ENCODE measurements at regions not wholly inside any gene's neighbourhood (a gene's known extent, or its start where the extent isn't known, plus 50 kb on each side); places are given as distances from the start of the nearest gene placed in this dataset.
A peak's percentile ranks its signal among the peaks of the same experiment; 100 is the strongest.

DNA sequence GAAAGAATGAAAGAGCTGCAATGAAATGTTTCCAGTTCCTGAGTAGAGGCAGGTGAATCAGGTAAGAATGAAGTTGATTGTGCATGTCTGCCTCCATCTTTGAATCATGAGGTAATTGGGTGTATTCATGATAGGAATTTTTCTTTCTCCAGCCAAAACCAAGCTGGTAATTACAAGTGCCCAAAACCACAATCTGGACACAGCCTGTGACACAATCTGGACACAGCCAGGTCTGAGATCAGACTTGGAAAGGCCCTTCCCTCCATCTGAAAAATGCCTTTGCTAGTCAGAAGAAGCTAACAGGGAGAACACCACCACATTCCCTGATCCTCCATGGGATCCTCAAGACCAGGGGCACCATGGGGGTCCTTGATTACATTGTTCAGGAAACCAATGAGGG, 338.5 kb upstream of the THBS1 start:
- intact Hi-C loops (cut with DNase I; ENCODE audit: low total_unique reads): no loop called here
- no peak overlapping the region for H3K4me3 ChIP-seq (ENCODE audit: low read depth, poor library complexity, severe bottlenecking)
- no peak for TF ChIP-seq POLR2A (IDR thresholded peaks at IDR 0.05)
- TF ChIP-seq, protein P1, sequence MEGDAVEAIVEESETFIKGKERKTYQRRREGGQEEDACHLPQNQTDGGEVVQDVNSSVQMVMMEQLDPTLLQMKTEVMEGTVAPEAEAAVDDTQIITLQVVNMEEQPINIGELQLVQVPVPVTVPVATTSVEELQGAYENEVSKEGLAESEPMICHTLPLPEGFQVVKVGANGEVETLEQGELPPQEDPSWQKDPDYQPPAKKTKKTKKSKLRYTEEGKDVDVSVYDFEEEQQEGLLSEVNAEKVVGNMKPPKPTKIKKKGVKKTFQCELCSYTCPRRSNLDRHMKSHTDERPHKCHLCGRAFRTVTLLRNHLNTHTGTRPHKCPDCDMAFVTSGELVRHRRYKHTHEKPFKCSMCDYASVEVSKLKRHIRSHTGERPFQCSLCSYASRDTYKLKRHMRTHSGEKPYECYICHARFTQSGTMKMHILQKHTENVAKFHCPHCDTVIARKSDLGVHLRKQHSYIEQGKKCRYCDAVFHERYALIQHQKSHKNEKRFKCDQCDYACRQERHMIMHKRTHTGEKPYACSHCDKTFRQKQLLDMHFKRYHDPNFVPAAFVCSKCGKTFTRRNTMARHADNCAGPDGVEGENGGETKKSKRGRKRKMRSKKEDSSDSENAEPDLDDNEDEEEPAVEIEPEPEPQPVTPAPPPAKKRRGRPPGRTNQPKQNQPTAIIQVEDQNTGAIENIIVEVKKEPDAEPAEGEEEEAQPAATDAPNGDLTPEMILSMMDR (IDR thresholded peaks at IDR 0.05): no peak
- peak in 1 of 2 donors; percentile 24 for DNase-seq (ENCODE audit: low spot score in 2 of 2)

DNA sequence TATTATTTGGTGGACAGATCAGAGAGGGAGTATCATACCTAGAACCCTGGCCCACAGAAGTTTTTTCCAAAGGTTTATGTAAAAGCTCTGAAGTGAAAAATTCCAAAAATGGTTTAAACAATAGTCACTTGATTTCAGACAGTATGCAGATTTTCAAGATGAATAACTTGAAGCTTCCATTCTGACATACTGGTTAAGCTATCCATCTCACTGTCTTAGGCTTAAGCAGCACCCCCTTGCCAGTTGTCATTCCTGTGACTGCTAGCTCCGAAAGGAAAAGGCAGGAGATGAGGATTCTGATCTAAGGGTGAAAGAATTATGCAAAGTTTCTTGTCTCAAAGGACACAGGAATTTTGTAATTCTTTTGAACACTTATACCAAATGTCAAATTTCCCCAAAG, 337.5 kb upstream of the THBS1 start:
- DNase-seq (ENCODE audit: low spot score in 2 of 2): no peak
- TF ChIP-seq POLR2A (IDR thresholded peaks at IDR 0.05): no peak
- TF ChIP-seq, protein P1 (IDR thresholded peaks at IDR 0.05): no peak
- H3K4me3 ChIP-seq (ENCODE audit: low read depth, poor library complexity, severe bottlenecking): no peak overlapping the region
- intact Hi-C loops (cut with DNase I; ENCODE audit: low total_unique reads): no loop called here
- WGBS, 2 donors: 80 to 84% methylated on average over 1 of the region's 1 CpG

DNA sequence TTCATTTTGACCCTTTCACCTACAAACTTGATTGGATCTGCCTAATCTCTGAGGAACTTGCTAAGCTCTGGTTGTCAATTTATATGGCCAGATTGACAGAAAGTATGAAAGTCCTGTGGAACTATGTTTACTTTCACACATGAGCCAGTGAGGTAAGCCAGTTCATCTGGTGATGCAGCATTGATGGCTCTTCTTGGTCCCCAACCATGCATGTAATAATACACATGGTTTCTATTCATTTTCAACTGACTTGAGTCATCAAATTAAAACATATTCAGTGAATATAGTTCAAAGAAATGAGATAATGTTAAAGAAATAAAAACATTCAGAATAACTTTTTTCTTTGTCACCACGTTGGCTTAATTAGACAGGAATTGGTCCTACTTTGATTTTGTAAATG, 336.1 kb upstream of the THBS1 start:
- WGBS, 2 donors: 58 to 62% methylated on average over 1 of the region's 1 CpG
- TF ChIP-seq, protein P1 (IDR thresholded peaks at IDR 0.05): no peak
- no peak for TF ChIP-seq POLR2A (IDR thresholded peaks at IDR 0.05)
- intact Hi-C loops (cut with DNase I; ENCODE audit: low total_unique reads): no loop called here
- no peak overlapping the region for H3K4me3 ChIP-seq (ENCODE audit: low read depth, poor library complexity, severe bottlenecking)
- no peak for DNase-seq (ENCODE audit: low spot score in 2 of 2)

DNA sequence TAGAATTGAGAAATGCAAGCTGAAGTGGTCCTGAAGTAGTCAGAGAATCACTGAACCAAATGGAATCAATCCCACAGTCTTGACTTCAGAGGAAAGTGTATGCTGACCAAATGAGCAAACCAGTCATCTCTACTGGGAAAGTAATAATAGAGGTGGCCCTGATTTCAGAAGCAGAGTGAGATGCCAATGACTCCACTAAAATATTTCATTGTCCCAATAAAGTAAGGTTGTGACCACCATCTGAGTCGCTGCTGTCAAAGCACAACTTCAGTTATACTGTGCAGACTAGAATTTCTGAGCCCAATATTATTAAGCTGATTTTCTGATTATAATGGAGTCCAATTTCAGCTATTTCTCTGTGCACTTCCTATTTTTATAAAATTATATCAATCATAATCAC, 334.4 kb upstream of the THBS1 start:
- DNase-seq (ENCODE audit: low spot score in 2 of 2): no peak
- no peak overlapping the region for H3K4me3 ChIP-seq (ENCODE audit: low read depth, poor library complexity, severe bottlenecking)
- WGBS, 2 donors: 90 to 94% methylated on average over 1 of the region's 1 CpG
- intact Hi-C loops (cut with DNase I; ENCODE audit: low total_unique reads): no loop called here
- TF ChIP-seq, protein P1 (IDR thresholded peaks at IDR 0.05): no peak
- TF ChIP-seq POLR2A (IDR thresholded peaks at IDR 0.05): no peak

DNA sequence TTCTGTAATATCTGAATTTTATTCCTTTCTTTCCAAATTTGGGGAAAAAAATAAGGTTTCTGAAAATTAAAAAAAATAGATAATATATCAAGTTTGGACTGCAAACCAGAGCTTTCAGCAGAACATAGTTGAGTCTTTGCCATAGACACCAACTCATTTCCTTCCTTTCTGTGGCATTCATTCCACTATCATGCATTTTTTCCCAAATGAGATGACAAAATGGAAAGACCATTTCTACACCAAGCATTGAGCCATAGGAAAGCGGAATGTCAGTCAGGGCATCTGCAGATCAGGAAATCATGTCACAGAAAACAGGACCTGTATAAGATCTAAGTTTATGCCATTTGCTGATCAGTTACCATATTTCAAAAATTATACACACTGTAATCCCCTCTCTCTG, 333.3 kb upstream of the THBS1 start:
- TF ChIP-seq, protein P1 (IDR thresholded peaks at IDR 0.05): no peak
- no peak for TF ChIP-seq POLR2A (IDR thresholded peaks at IDR 0.05)
- intact Hi-C loops (cut with DNase I; ENCODE audit: low total_unique reads): no loop called here
- no peak overlapping the region for H3K4me3 ChIP-seq (ENCODE audit: low read depth, poor library complexity, severe bottlenecking)
- WGBS, 2 donors: 73 to 83% methylated on average over 1 of the region's 1 CpG
- DNase-seq (ENCODE audit: low spot score in 2 of 2): no peak

DNA sequence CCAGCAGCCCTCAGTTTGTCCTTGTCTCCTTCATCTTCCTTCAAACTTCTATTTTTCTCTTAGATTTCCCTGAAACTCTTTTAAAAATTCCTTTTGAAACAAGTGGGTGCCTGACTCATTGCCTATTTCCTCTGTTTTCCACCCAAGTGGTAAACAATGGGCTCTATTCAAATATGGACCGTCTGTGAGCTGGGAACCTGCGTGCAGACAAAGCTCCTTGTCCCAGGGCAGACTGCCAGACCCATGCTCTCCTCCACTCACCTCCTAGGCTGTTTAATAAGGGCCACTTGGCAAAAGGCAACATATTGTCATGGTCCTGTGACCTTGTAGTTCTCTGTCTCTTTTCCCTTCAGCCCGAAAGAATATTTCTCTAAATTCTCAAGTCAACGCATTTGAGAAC, 332.7 kb upstream of the THBS1 start:
- DNase-seq (ENCODE audit: low spot score in 2 of 2): no peak
- no peak overlapping the region for H3K4me3 ChIP-seq (ENCODE audit: low read depth, poor library complexity, severe bottlenecking)
- intact Hi-C loops (cut with DNase I; ENCODE audit: low total_unique reads): no loop called here
- 70 to 79% methylated on average over 4 of the region's 4 CpGs for WGBS, 2 donors
- TF ChIP-seq, protein P1 (IDR thresholded peaks at IDR 0.05): no peak
- no peak for TF ChIP-seq POLR2A (IDR thresholded peaks at IDR 0.05)

All from lower leg skin (tissue), 4 donors.